ENCODE measurements at regions not wholly inside any gene's neighbourhood (a gene's known extent, or its start where the extent isn't known, plus 50 kb on each side); places are given as distances from the start of the nearest gene placed in this dataset.

DNA sequence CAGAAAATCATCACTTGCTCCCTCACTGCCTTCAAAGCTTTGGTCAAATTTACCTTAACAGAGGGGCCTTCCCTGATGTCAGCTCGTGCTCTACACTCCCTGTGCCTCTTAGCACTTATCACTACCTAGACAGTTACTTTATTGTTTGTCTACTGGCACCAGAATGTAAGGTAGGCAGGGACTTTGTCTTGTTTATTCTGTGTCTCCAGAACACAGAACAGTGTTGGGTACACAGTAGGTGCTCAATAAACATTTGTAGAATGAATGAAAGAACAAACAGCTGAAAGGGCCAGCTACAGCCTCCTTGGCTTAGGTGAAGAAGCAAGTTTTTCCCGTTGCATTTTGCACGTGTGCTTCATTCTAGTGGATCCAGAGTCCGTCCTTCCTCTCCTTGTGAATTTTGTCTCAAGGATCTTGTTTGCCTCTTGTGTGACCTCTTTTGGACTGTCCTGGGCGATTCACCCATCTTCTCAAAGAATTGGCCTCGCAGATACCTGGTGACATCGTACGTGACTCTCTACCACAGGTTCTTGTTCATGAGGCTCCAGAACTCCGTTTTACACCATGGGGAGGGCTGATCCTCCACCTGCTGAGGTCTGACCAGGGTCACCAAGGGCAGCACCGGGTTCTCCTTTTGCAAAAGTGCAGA is 84.2 kb upstream of the ARMC2 start:
- Histone ChIP-seq H3K27ac (ENCODE audit: extremely low read depth, low read depth, low read length) (no peak overlapping the region), H3K9me3 (ENCODE audit: control insufficient read depth, insufficient read depth, low read depth, low read length) (no peaks in the 10 kb centered on the region), H3K36me3 (ENCODE audit: control insufficient read depth in 2 of 2, insufficient read depth in 1 of 2, low read length in 2 of 2) (no peaks in the 10 kb centered on the region), H3K4me3 (ENCODE audit: low read depth, low read length) (no peak overlapping the region), H3K4me1 (ENCODE audit: control insufficient read depth, insufficient read depth, low read length) (peaks cover 9% of the 10 kb centered on the region)
- POLR2A ChIA-PET, result no interaction called here
- CTCF ChIA-PET, result interaction anchor here (1.1 kb wide), 1 partner anchor 18 kb away, joined by 3 read pairs; no protein-coding TSS in a partner anchor
- TF ChIP-seq, protein P1, sequence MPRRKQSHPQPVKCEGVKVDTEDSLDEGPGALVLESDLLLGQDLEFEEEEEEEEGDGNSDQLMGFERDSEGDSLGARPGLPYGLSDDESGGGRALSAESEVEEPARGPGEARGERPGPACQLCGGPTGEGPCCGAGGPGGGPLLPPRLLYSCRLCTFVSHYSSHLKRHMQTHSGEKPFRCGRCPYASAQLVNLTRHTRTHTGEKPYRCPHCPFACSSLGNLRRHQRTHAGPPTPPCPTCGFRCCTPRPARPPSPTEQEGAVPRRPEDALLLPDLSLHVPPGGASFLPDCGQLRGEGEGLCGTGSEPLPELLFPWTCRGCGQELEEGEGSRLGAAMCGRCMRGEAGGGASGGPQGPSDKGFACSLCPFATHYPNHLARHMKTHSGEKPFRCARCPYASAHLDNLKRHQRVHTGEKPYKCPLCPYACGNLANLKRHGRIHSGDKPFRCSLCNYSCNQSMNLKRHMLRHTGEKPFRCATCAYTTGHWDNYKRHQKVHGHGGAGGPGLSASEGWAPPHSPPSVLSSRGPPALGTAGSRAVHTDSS (tag by site-specific recombination; IDR thresholded peaks at IDR 0.05), result no peak
- no peak for TF ChIP-seq ZNF10 (tag by site-specific recombination; IDR thresholded peaks at IDR 0.05)
- no peak for TF ChIP-seq GLI2 (tag by site-specific recombination; IDR thresholded peaks at IDR 0.05; ENCODE audit: borderline replicate concordance, low read depth)
- TF ChIP-seq ZNF549 (tag by site-specific recombination; IDR thresholded peaks at IDR 0.05), result no peak
- TF ChIP-seq KLF7 (tag by site-specific recombination; IDR thresholded peaks at IDR 0.05; ENCODE audit: borderline replicate concordance), result no peak
- no peak for TF ChIP-seq ZNF239 (tag by site-specific recombination; IDR thresholded peaks at IDR 0.05)
- no peak for TF ChIP-seq ZFP41 (tag by site-specific recombination; IDR thresholded peaks at IDR 0.05; ENCODE audit: borderline replicate concordance)
- TF ChIP-seq ZBTB21 (tag by site-specific recombination; IDR thresholded peaks at IDR 0.05), result no peak

DNA sequence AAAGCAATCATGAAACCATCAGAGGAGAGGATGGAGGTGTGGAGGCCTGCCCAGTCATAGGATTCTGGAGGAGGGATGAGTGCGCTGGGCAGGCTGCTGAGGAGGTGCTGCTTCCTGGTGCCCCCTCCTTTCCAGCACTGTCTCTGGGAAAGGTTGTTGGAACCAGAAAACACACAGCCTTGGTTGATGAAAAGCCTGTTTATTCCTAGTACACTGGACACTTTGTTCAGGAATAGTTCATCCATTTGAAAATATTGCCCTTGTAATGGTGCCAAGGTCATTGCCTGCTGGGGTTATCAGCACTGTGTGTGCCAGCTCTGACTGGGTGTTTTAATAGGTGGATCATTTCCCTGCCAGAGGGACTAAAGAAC is 83.7 kb upstream of the ARMC2 start:
- TF ChIP-seq FEZF1 (tag by site-specific recombination; IDR thresholded peaks at IDR 0.05) (peak; percentile 25; the same call in 1 of the 2 replicates), ZNF10 (tag by site-specific recombination; IDR thresholded peaks at IDR 0.05) (no peak), ZNF202 (tag by site-specific recombination; IDR thresholded peaks at IDR 0.05; ENCODE audit: borderline replicate concordance) (no peak), ZNF670 (tag by site-specific recombination; IDR thresholded peaks at IDR 0.05; ENCODE audit: low read depth) (no peak)
- TF ChIP-seq, protein P2, sequence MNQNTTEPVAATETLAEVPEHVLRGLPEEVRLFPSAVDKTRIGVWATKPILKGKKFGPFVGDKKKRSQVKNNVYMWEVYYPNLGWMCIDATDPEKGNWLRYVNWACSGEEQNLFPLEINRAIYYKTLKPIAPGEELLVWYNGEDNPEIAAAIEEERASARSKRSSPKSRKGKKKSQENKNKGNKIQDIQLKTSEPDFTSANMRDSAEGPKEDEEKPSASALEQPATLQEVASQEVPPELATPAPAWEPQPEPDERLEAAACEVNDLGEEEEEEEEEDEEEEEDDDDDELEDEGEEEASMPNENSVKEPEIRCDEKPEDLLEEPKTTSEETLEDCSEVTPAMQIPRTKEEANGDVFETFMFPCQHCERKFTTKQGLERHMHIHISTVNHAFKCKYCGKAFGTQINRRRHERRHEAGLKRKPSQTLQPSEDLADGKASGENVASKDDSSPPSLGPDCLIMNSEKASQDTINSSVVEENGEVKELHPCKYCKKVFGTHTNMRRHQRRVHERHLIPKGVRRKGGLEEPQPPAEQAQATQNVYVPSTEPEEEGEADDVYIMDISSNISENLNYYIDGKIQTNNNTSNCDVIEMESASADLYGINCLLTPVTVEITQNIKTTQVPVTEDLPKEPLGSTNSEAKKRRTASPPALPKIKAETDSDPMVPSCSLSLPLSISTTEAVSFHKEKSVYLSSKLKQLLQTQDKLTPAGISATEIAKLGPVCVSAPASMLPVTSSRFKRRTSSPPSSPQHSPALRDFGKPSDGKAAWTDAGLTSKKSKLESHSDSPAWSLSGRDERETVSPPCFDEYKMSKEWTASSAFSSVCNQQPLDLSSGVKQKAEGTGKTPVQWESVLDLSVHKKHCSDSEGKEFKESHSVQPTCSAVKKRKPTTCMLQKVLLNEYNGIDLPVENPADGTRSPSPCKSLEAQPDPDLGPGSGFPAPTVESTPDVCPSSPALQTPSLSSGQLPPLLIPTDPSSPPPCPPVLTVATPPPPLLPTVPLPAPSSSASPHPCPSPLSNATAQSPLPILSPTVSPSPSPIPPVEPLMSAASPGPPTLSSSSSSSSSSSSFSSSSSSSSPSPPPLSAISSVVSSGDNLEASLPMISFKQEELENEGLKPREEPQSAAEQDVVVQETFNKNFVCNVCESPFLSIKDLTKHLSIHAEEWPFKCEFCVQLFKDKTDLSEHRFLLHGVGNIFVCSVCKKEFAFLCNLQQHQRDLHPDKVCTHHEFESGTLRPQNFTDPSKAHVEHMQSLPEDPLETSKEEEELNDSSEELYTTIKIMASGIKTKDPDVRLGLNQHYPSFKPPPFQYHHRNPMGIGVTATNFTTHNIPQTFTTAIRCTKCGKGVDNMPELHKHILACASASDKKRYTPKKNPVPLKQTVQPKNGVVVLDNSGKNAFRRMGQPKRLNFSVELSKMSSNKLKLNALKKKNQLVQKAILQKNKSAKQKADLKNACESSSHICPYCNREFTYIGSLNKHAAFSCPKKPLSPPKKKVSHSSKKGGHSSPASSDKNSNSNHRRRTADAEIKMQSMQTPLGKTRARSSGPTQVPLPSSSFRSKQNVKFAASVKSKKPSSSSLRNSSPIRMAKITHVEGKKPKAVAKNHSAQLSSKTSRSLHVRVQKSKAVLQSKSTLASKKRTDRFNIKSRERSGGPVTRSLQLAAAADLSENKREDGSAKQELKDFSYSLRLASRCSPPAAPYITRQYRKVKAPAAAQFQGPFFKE (tag by site-specific recombination; IDR thresholded peaks at IDR 0.05; ENCODE audit: borderline replicate concordance), result no peak
- TF ChIP-seq, protein P3, sequence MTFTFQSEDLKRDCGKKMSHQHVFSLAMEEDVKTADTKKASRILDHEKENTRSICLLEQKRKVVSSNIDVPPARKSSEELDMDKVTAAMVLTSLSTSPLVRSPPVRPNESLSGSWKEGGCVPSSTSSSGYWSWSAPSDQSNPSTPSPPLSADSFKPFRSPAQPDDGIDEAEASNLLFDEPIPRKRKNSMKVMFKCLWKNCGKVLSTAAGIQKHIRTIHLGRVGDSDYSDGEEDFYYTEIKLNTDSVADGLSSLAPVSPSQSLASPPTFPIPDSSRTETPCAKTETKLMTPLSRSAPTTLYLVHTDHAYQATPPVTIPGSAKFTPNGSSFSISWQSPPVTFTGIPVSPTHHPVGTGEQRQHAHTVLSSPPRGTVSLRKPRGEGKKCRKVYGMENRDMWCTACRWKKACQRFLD (tag by site-specific recombination; IDR thresholded peaks at IDR 0.05), result no peak
- no peak overlapping the region for H3K4me3 ChIP-seq (ENCODE audit: low read depth, low read length)
- H3K27ac ChIP-seq (ENCODE audit: extremely low read depth, low read depth, low read length), result no peak overlapping the region
- no peaks in the 10 kb centered on the region for H3K36me3 ChIP-seq (ENCODE audit: control insufficient read depth in 2 of 2, insufficient read depth in 1 of 2, low read length in 2 of 2)
- no peaks in the 10 kb centered on the region for H3K9me3 ChIP-seq (ENCODE audit: control insufficient read depth, insufficient read depth, low read depth, low read length)
- POLR2A ChIA-PET, result no interaction called here
- CTCF ChIA-PET, result no interaction called here
- peaks cover 9% of the 10 kb centered on the region for H3K4me1 ChIP-seq (ENCODE audit: control insufficient read depth, insufficient read depth, low read length)

All from HEK293 (cell line).